KMS-11 (cell line): ENCODE measurements at regions not wholly inside any gene's neighbourhood (a gene's known extent, or its start where the extent isn't known, plus 50 kb on each side); places are given as distances from the start of the nearest gene placed in this dataset.
"Not testable (repeated sequence)": the region's sequence is repeated elsewhere in the genome, so short reads cannot be mapped to it uniquely, and the experiment has no call there.

Source experiments
- H2AFZ ChIP-seq: fragments of 200-600 bp; sonication (generic); 2 replicates; pipeline ENCODE4 v1.6.1; 2016; ENCODE audit warnings: antibody characterized with exemption, mixed run types, low read depth
- H3K27ac ChIP-seq: fragments of 200-600 bp; sonication (generic); 2 replicates; pipeline ENCODE4 v1.6.1; 2016; ENCODE audit warnings: mild to moderate bottlenecking, mixed run types
- H3K27me3 ChIP-seq: fragments of 200-600 bp; sonication (generic); 2 replicates; pipeline ENCODE4 v1.6.1; 2017; ENCODE audit warnings: mild to moderate bottlenecking, low read depth, mixed run types, moderate library complexity; ENCODE audit not compliant: insufficient read depth
- H3K36me3 ChIP-seq: fragments of 200-600 bp; sonication (generic); 2 replicates; pipeline ENCODE4 v1.6.1; 2017; ENCODE audit warnings: mild to moderate bottlenecking, mixed run types; ENCODE audit not compliant: insufficient read depth
- H3K4me1 ChIP-seq: fragments of 200-600 bp; sonication (generic); 2 replicates; pipeline ENCODE4 v1.6.1; 2016; ENCODE audit warnings: mild to moderate bottlenecking, low read depth, mixed run types; ENCODE audit not compliant: poor library complexity, severe bottlenecking
- H3K4me2 ChIP-seq: fragments of 200-600 bp; sonication (generic); 2 replicates; pipeline ENCODE4 v1.7.0; 2016; ENCODE audit warnings: mild to moderate bottlenecking, mixed run types
- H3K4me3 ChIP-seq: fragments of 200-600 bp; sonication (generic); IDR thresholded peaks from 2 replicates; pipeline ENCODE4 v1.6.1; 2017; ENCODE audit warnings: low read depth, low read length, mixed read lengths; ENCODE audit not compliant: insufficient read depth
- H3K79me2 ChIP-seq: fragments of 200-600 bp; sonication (generic); 2 replicates; pipeline ENCODE4 v1.6.1; 2016; ENCODE audit warnings: low read depth, mixed run types; ENCODE audit not compliant: insufficient read depth
- H3K9ac ChIP-seq: fragments of 200-600 bp; sonication (generic); 2 replicates; pipeline ENCODE4 v1.6.1; 2016; ENCODE audit warnings: mild to moderate bottlenecking, mixed run types
- H4K20me1 ChIP-seq: fragments of 200-600 bp; sonication (generic); 2 replicates; pipeline ENCODE4 v1.6.1; 2016; ENCODE audit warnings: mild to moderate bottlenecking, mixed run types; ENCODE audit not compliant: insufficient read depth
- TF ChIP-seq, protein P1 (sequence below): fragments of 200-600 bp; sonication (generic); conservative IDR thresholded peaks from 2 replicates; pipeline ENCODE4 v1.6.1; 2017; ENCODE audit warnings: low read depth, mild to moderate bottlenecking, antibody characterized with exemption, low read length, moderate library complexity, mixed read lengths

DNA sequence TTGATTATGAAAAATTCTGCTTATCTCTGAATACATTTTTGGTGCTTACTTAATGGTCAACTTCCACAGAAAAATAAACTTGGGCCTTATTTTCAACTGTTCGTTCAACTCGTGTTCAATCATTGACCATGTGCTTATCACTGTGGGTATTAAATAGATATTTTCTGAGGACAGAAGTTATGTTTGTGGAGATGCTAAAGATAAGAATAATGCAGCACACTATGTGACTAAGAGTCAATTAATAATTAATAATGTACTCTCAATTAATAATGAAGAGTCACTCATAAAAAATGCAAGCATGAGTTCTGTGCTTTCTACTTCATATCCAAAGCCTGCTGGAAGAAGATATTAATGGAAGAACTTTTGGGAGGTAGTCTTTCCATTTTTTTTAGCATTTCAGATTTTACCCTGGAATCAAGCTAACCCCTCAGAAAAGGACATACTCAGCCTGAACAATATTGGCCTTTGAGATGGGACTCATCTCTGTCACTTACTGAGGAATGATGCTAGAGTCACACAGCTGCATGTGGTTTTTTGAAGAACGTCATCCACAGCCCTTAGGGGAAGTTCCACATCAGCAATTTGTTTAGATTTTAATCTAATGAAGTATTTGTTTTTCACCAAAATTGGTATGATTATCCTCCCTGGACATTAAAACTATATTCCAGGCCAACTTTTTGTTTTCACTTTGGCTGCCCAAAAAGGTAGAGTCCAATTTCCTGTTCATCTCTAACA, 191.9 kb upstream of the CRIM1 start:
- Histone ChIP-seq H3K27ac (no peak overlapping the region), H4K20me1 (no peaks in the 10 kb centered on the region), H3K9ac (no peak overlapping the region), H3K4me1 (peaks cover 14% of the 10 kb centered on the region), H2AFZ (no peak overlapping the region), H3K4me2 (0 out of 2 replicates have a peak overlapping the region, but pooled peaks have one; percentile 8), H3K4me3 (no peak overlapping the region), H3K79me2 (no peaks in the 10 kb centered on the region), H3K36me3 (no peaks in the 10 kb centered on the region), H3K27me3 (no peaks in the 10 kb centered on the region)
- TF ChIP-seq, protein P1, sequence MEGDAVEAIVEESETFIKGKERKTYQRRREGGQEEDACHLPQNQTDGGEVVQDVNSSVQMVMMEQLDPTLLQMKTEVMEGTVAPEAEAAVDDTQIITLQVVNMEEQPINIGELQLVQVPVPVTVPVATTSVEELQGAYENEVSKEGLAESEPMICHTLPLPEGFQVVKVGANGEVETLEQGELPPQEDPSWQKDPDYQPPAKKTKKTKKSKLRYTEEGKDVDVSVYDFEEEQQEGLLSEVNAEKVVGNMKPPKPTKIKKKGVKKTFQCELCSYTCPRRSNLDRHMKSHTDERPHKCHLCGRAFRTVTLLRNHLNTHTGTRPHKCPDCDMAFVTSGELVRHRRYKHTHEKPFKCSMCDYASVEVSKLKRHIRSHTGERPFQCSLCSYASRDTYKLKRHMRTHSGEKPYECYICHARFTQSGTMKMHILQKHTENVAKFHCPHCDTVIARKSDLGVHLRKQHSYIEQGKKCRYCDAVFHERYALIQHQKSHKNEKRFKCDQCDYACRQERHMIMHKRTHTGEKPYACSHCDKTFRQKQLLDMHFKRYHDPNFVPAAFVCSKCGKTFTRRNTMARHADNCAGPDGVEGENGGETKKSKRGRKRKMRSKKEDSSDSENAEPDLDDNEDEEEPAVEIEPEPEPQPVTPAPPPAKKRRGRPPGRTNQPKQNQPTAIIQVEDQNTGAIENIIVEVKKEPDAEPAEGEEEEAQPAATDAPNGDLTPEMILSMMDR: no peak

DNA sequence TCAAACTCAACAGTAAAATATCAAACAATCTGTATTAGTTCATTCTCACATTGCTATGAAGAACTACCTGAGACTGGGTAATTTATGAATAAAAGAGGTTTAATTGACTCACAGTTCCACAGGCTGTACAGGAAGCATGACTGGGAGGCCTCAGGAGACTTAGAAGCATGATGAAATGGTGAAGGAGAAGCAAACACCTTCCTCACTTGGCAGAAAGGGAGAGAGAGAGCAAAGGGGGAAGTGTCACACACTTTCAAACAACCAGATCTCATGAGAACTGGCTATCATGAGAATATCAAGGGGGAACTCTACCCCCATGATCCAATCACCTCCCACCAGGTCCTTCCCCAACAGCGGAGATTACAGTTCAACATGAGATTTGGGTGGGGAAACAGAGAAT, 198.5 kb upstream of the CRIM1 start:
- not testable (repeated sequence) for H3K27me3 ChIP-seq, H3K4me3 ChIP-seq

DNA sequence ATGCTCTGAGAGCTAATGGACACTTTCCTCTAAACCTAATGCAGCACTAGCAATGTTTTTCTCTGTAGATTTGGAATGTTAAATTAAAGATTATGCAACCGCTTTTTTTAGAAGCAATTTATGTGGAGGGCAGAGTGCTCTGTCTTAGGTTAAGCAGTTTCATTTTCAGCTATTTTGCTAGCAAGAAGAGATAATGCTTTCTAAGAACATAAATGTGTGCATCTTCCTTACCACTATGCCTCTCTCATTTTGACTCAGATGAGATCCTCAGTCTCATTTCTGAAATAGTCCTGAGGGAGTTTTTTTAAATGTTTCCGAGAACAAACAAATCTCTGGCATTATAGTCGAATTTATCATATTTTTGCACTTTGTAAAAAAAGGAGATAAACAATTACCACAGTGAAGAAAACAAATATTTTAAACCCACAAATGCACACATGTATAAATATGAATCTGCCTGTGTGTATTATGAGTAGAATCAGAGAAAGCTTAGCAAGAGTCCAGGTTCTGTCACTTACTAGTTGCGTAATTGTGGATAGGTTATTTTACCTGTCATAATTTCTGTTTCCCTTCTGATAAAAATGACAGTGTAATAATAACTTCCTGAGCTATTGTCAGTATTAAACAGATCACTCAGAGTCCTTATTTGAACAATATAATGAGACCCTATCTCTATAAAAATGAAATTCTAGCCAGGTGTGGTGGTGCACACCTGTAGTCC, 207.7 kb upstream of the CRIM1 start:
- Histone ChIP-seq H3K4me1 (peaks cover 34% of the 10 kb centered on the region), H4K20me1 (no peaks in the 10 kb centered on the region), H3K27ac (peak overlapping the region; percentile 37), H3K9ac (peak overlapping the region; percentile 14; the same call in 1 of the 2 replicates), H3K36me3 (no peaks in the 10 kb centered on the region), H3K79me2 (no peaks in the 10 kb centered on the region), H3K4me2 (peak overlapping the region; percentile 72), H3K4me3 (peak overlapping the region; percentile 72), H3K27me3 (no peaks in the 10 kb centered on the region), H2AFZ (peak overlapping the region; percentile 38)
- TF ChIP-seq, protein P1: no peak

More for the DNA sequence above, 198.5 kb upstream of the CRIM1 start:
- H3K36me3 ChIP-seq, H2AFZ ChIP-seq, H3K79me2 ChIP-seq, H4K20me1 ChIP-seq, H3K9ac ChIP-seq, H3K27ac ChIP-seq: not testable (repeated sequence)
- Histone ChIP-seq H3K4me2 (0 out of 2 replicates have a peak overlapping the region, but pooled peaks have one; percentile 4), H3K4me1 (peaks cover 34% of the 10 kb centered on the region)

DNA sequence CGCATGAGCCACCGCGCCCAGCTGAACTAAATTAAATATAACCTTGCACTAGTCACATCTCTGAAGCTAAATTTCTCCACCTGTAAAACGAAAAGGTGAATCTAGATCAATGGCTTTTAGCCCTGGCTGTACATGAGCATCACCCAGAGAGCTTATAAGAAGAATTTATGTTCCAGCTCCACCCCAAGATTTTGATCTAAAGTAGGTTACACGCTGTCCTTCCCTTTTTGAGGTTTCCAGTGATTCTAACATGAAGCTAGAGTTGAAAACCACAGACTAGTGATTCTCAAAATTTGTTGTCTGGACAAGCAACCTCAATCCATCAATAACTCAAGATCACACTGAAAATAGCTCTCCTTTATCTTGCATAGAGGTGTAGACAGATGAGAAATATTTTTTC, 208.8 kb upstream of the CRIM1 start:
- peak overlapping the region; percentile 72 for H3K4me2 ChIP-seq
- H3K4me1 ChIP-seq: peaks cover 34% of the 10 kb centered on the region
- H3K4me3 ChIP-seq: peak overlapping the region; percentile 72
- H3K36me3 ChIP-seq: no peaks in the 10 kb centered on the region
- TF ChIP-seq, protein P1: no peak
- peak overlapping the region; percentile 38 for H2AFZ ChIP-seq
- H3K27ac ChIP-seq: peak overlapping the region; percentile 37; the same call in 1 of the 2 replicates
- H4K20me1 ChIP-seq: no peaks in the 10 kb centered on the region
- H3K27me3 ChIP-seq: no peaks in the 10 kb centered on the region
- no peaks in the 10 kb centered on the region for H3K79me2 ChIP-seq
- H3K9ac ChIP-seq: no peak overlapping the region
